ENCODE measurements at regions not wholly inside any gene's neighbourhood (a gene's known extent, or its start where the extent isn't known, plus 50 kb on each side); places are given as distances from the start of the nearest gene placed in this dataset.

GRCh38 chr10:64156166-64156565 is 635.0 kb downstream of the REEP3 start:
- TF ChIP-seq EZH2phosphoT487 (IDR thresholded peaks at IDR 0.05; ENCODE audit: low read length) (no peak), CTCF (IDR thresholded peaks at IDR 0.05; ENCODE audit: low read length) (no peak), EZH2 (optimal IDR thresholded peaks at IDR 0.05; ENCODE audit: low read depth, low read length) (no peak)

All from MM.1S (cell line).